GM12891 (cell line): ENCODE measurements at regions not wholly inside any gene's neighbourhood (a gene's known extent, or its start where the extent isn't known, plus 50 kb on each side); places are given as distances from the start of the nearest gene placed in this dataset.

Experiments
- PAX5 ChIP-seq: IDR thresholded peaks from 2 replicates; pipeline ENCODE4 v1.6.1; 2011; ENCODE audit warnings: low read length, moderate library complexity, mild to moderate bottlenecking; ENCODE audit not compliant: insufficient read depth, severe bottlenecking
- POLR2A ChIP-seq: IDR thresholded peaks from 2 replicates; pipeline ENCODE4 v1.6.1; 2011; ENCODE audit warnings: low read depth, low read length, control low read depth
- POLR2AphosphoS5 ChIP-seq: IDR thresholded peaks from 2 replicates; pipeline ENCODE4 v1.6.1; 2011; ENCODE audit warnings: low read depth, low read length, control low read depth
- SPI1 ChIP-seq: IDR thresholded peaks from 2 replicates; pipeline ENCODE4 v1.6.1; 2011; ENCODE audit warnings: low read depth, low read length, control low read depth
- TAF1 ChIP-seq: IDR thresholded peaks from 2 replicates; pipeline ENCODE4 v1.6.1; 2011; ENCODE audit warnings: low read depth, low read length, control low read depth

DNA sequence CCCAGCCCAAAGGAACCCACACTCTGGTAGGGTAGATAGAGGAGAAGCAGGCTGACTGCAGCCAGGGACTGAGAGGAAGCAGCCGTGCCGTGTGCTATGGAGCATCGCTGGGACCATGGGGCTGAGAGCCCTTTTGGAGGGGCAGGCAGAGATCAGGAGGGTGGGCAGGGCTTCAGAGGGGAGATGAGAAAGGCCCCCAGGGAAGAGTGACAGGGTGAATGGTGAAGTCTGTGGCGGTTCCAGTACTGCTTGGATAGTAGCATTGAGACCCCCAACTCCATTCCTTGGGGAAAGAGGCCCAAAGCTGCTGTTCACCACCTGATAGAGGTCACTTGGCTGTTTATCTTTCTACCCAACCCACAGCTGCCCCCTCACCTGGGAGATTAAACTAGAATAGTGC, 80.0 kb upstream of the MRPS22 start:
- no peak for TF ChIP-seq POLR2AphosphoS5
- no peak for TF ChIP-seq POLR2A
- TF ChIP-seq TAF1: no peak
- no peak for TF ChIP-seq SPI1
- no peak for TF ChIP-seq PAX5
